Thoracic aorta (tissue), 2 donors: ENCODE measurements at regions not wholly inside any gene's neighbourhood (a gene's known extent, or its start where the extent isn't known, plus 50 kb on each side); places are given as distances from the start of the nearest gene placed in this dataset.

ENCODE experiments used
- ATAC-seq: fragments of 150-250 bp; one replicate; pipeline ENCODE4 v1.8.0; 2017; ENCODE audit warnings: low read depth; ENCODE audit not compliant: insufficient number of reproducible peaks, low FRiP score
- DNase-seq: peaks from one replicate; pipeline ENCODE4 v3.0.0-alpha.2; 2020; ENCODE audit warnings: low spot score
- H3K27ac ChIP-seq, 2 donors: fragments of 200-600 bp; sonication (generic); 1 replicate in 1 of 2; 2 replicates in 1 of 2; pipeline ENCODE4 v1.5.1; 2016; ENCODE audit warnings: mild to moderate bottlenecking in 2 of 2, moderate library complexity in 2 of 2
- H3K27me3 ChIP-seq: fragments of 200-600 bp; sonication (generic); replicated peaks from 2 replicates; pipeline ENCODE4 v1.6.0; 2016; ENCODE audit warnings: mild to moderate bottlenecking; ENCODE audit not compliant: insufficient read depth
- H3K36me3 ChIP-seq: fragments of 200-600 bp; sonication (generic); one replicate; pipeline ENCODE4 v1.5.1; 2016
- H3K4me1 ChIP-seq, 2 donors: fragments of 200-600 bp; sonication (generic); 1 replicate in 1 of 2; 2 replicates in 1 of 2; pipeline versions ENCODE4 v1.5.1 to v1.6.0; 2016; ENCODE audit warnings: low read depth in 2 of 2, mild to moderate bottlenecking in 1 of 2; ENCODE audit not compliant: control insufficient read depth in 1 of 2
- H3K4me3 ChIP-seq: fragments of 200-600 bp; sonication (generic); 2 replicates; pipeline ENCODE4 v1.5.1; 2016; ENCODE audit warnings: mild to moderate bottlenecking
- H3K9me3 ChIP-seq: fragments of 200-600 bp; sonication (generic); 2 replicates; pipeline ENCODE4 v1.5.1; 2016
- CTCF ChIP-seq: fragments of 200-600 bp; sonication (generic); IDR thresholded peaks from one replicate; pipeline ENCODE4 v1.5.1; 2019; ENCODE audit warnings: antibody characterized with exemption

GRCh38 chr5:130331332-130331731, 427.1 kb downstream of the CHSY3 start:
- no peaks in the 10 kb centered on the region for H3K27me3 ChIP-seq
- no peak overlapping the region for H3K27ac ChIP-seq
- H3K4me1 ChIP-seq, result no peaks in the 10 kb centered on the region
- no peak for ATAC-seq
- H3K4me3 ChIP-seq, result no peak overlapping the region
- no peaks in the 10 kb centered on the region for H3K36me3 ChIP-seq
- no peaks in the 10 kb centered on the region for H3K9me3 ChIP-seq
- DNase-seq, result no peak
- no peak for TF ChIP-seq CTCF

- ATAC-seq, result no peak
- H3K4me3 ChIP-seq, result no peak overlapping the region
Measured at GRCh38 chr5:130324953-130325671, 420.8 kb downstream of the CHSY3 start.

GRCh38 chr5:130323804-130324454, 419.7 kb downstream of the CHSY3 start:
- Histone ChIP-seq H3K36me3 (no peaks in the 10 kb centered on the region), H3K27ac (no peak overlapping the region), H3K4me3 (no peak overlapping the region), H3K9me3 (no peaks in the 10 kb centered on the region), H3K27me3 (no peaks in the 10 kb centered on the region), H3K4me1 (peaks cover 0 to 3% of the 10 kb centered on the region in 2 donors)
- ATAC-seq (no peak), DNase-seq (no peak)
- no peak for TF ChIP-seq CTCF

More at GRCh38 chr5:130324953-130325671, 420.8 kb downstream of the CHSY3 start:
- DNase-seq, result no peak
- Histone ChIP-seq H3K36me3 (no peaks in the 10 kb centered on the region), H3K27ac (no peak overlapping the region), H3K27me3 (no peaks in the 10 kb centered on the region), H3K4me1 (peaks cover 0 to 3% of the 10 kb centered on the region in 2 donors), H3K9me3 (no peaks in the 10 kb centered on the region)
- TF ChIP-seq CTCF, result no peak

GRCh38 chr5:130321931-130322330, 417.7 kb downstream of the CHSY3 start:
- Histone ChIP-seq H3K4me1 (peaks cover 0 to 3% of the 10 kb centered on the region in 2 donors), H3K27ac (no peak overlapping the region), H3K27me3 (no peaks in the 10 kb centered on the region), H3K4me3 (no peak overlapping the region), H3K36me3 (no peaks in the 10 kb centered on the region), H3K9me3 (no peaks in the 10 kb centered on the region)
- TF ChIP-seq CTCF, result no peak
- DNase-seq (no peak), ATAC-seq (no peak)

GRCh38 chr5:130316971-130317680, 412.9 kb downstream of the CHSY3 start:
- Histone ChIP-seq H3K27me3 (no peaks in the 10 kb centered on the region), H3K36me3 (no peaks in the 10 kb centered on the region), H3K9me3 (no peaks in the 10 kb centered on the region), H3K27ac (no peak overlapping the region), H3K4me3 (no peak overlapping the region), H3K4me1 (no peaks in the 10 kb centered on the region)
- no peak for DNase-seq
- no peak for ATAC-seq
- no peak for TF ChIP-seq CTCF
